Keratinocyte (primary cell): ENCODE measurements at regions not wholly inside any gene's neighbourhood (a gene's known extent, or its start where the extent isn't known, plus 50 kb on each side); places are given as distances from the start of the nearest gene placed in this dataset.
"Not testable (repeated sequence)": the region's sequence is repeated elsewhere in the genome, so short reads cannot be mapped to it uniquely, and the experiment has no call there.

Source experiments
- EZH2 ChIP-seq: IDR thresholded peaks from one replicate; pipeline ENCODE4 v1.6.1; 2012; ENCODE audit warnings: inconsistent platforms, mild to moderate bottlenecking, low read length, moderate library complexity
- TF ChIP-seq, protein P1 (sequence below), 3 experiments: IDR thresholded peaks in 1 of 3; conservative IDR thresholded peaks in 1 of 3; optimal IDR thresholded peaks in 1 of 3; 2 replicates in 2 of 3; 3 replicates in 1 of 3; pipeline versions ENCODE3 to v1.5.1; 2011; ENCODE audit warnings: low read length in 3 of 3, mild to moderate bottlenecking in 3 of 3, moderate library complexity in 2 of 3, control low read depth in 1 of 3, inconsistent platforms in 1 of 3; ENCODE audit not compliant: insufficient read depth in 2 of 3; ENCODE audit errors: extremely low read depth in 1 of 3

DNA sequence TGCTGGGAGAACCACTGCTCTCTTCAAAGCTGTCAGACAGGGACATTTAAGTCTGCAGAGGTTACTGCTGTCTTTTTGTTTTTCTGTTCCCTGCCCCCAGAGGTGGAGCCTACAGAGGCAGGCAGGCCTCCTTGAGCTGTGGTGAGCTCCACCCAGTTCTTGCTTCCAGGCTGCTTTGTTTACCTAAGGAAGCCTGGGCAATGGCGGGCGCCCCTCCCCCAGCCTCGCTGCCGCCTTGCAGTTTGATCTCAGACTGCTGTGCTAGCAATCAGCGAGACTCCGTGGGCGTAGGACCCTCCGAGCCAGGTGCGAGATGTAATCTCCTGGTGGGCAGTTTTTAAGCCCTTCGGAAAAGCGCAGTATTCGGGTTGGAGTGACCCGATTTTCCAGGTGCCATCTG lies 65.8 kb upstream of the KYNU start:
- TF ChIP-seq, protein P1, sequence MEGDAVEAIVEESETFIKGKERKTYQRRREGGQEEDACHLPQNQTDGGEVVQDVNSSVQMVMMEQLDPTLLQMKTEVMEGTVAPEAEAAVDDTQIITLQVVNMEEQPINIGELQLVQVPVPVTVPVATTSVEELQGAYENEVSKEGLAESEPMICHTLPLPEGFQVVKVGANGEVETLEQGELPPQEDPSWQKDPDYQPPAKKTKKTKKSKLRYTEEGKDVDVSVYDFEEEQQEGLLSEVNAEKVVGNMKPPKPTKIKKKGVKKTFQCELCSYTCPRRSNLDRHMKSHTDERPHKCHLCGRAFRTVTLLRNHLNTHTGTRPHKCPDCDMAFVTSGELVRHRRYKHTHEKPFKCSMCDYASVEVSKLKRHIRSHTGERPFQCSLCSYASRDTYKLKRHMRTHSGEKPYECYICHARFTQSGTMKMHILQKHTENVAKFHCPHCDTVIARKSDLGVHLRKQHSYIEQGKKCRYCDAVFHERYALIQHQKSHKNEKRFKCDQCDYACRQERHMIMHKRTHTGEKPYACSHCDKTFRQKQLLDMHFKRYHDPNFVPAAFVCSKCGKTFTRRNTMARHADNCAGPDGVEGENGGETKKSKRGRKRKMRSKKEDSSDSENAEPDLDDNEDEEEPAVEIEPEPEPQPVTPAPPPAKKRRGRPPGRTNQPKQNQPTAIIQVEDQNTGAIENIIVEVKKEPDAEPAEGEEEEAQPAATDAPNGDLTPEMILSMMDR (optimal IDR thresholded peaks at IDR 0.05 in 1 of 3, IDR thresholded peaks at IDR 0.05 in 1 of 3, conservative IDR thresholded peaks at IDR 0.05 in 1 of 3; ENCODE audit: extremely low read depth in 1 of 3, insufficient read depth in 2 of 3, low read length in 3 of 3): not testable (repeated sequence)
- not testable (repeated sequence) for TF ChIP-seq EZH2
